ENCODE measurements at regions not wholly inside any gene's neighbourhood (a gene's known extent, or its start where the extent isn't known, plus 50 kb on each side); places are given as distances from the start of the nearest gene placed in this dataset.

DNA sequence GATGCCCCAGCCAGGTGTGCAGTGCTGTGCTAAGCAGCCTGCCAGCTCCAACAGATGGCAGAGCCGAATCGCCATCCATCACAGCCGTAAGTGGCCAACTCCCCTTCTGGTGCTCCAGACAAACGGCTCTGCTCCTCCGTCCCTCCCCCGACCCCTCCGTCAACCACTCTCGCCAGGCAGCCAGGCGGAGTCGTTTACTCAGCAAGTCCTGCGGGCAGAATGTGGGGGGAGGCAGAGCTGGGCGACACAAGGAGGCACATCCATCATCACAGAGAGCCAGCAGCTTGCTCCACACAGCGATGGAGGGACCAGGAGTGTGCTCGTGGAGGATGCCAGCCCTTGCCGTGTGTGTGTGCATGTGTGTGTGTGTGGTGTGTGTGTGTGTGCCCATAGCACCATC lies 206.6 kb upstream of the GRIK3 start:
- TF ChIP-seq EZH2 (IDR thresholded peaks at IDR 0.05; ENCODE audit: borderline replicate concordance, low read length) = no peak
- TF ChIP-seq, protein P1, sequence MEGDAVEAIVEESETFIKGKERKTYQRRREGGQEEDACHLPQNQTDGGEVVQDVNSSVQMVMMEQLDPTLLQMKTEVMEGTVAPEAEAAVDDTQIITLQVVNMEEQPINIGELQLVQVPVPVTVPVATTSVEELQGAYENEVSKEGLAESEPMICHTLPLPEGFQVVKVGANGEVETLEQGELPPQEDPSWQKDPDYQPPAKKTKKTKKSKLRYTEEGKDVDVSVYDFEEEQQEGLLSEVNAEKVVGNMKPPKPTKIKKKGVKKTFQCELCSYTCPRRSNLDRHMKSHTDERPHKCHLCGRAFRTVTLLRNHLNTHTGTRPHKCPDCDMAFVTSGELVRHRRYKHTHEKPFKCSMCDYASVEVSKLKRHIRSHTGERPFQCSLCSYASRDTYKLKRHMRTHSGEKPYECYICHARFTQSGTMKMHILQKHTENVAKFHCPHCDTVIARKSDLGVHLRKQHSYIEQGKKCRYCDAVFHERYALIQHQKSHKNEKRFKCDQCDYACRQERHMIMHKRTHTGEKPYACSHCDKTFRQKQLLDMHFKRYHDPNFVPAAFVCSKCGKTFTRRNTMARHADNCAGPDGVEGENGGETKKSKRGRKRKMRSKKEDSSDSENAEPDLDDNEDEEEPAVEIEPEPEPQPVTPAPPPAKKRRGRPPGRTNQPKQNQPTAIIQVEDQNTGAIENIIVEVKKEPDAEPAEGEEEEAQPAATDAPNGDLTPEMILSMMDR (conservative IDR thresholded peaks at IDR 0.05 in 1 of 2, IDR thresholded peaks at IDR 0.05 in 1 of 2; ENCODE audit: extremely low read depth in 1 of 2, insufficient read depth in 1 of 2, low read depth in 1 of 2, low read length in 2 of 2) = no peak
